Smooth muscle cell (in vitro differentiated cells): ENCODE measurements at regions not wholly inside any gene's neighbourhood (a gene's known extent, or its start where the extent isn't known, plus 50 kb on each side); places are given as distances from the start of the nearest gene placed in this dataset.
"Not testable (repeated sequence)": the region's sequence is repeated elsewhere in the genome, so short reads cannot be mapped to it uniquely, and the experiment has no call there.

Experiments used
- DNase-seq: peaks from one replicate; lab custom pipeline; 2025; ENCODE audit not compliant: unreplicated experiment; lab: John Stamatoyannopoulos, UW
- H2AFZ ChIP-seq: fragments of 200-600 bp; sonication (generic); 2 replicates; pipeline ENCODE4 v1.6.0; 2016; ENCODE audit warnings: antibody characterized with exemption, low read depth, mild to moderate bottlenecking
- H3F3A ChIP-seq: fragments of 200-600 bp; sonication (generic); 2 replicates; pipeline ENCODE4 v1.6.0; 2017; ENCODE audit warnings: antibody characterized with exemption, low read depth
- H3K27ac ChIP-seq: fragments of 200-600 bp; sonication (generic); 2 replicates; pipeline ENCODE4 v1.5.1; 2016; ENCODE audit warnings: low read depth, mild to moderate bottlenecking
- H3K27me3 ChIP-seq: fragments of 200-600 bp; sonication (generic); 2 replicates; pipeline ENCODE4 v1.6.1; 2016; ENCODE audit warnings: low read depth, mild to moderate bottlenecking
- H3K36me3 ChIP-seq: fragments of 200-600 bp; sonication (generic); 2 replicates; pipeline ENCODE4 v1.5.1; 2016; ENCODE audit warnings: low read depth
- H3K4me1 ChIP-seq: fragments of 200-600 bp; sonication (generic); 2 replicates; pipeline ENCODE4 v1.5.1; 2016; ENCODE audit warnings: low read depth
- H3K4me2 ChIP-seq: fragments of 200-600 bp; sonication (generic); 2 replicates; pipeline ENCODE4 v1.6.0; 2016; ENCODE audit warnings: mild to moderate bottlenecking
- H3K4me3 ChIP-seq: fragments of 200-600 bp; sonication (generic); 2 replicates; pipeline ENCODE4 v1.5.1; 2016; ENCODE audit warnings: mild to moderate bottlenecking
- H3K79me2 ChIP-seq: fragments of 200-600 bp; sonication (generic); 2 replicates; pipeline ENCODE4 v1.6.0; 2016; ENCODE audit warnings: low read depth, mild to moderate bottlenecking
- H3K9ac ChIP-seq: fragments of 200-600 bp; sonication (generic); 2 replicates; pipeline ENCODE4 v1.6.0; 2016; ENCODE audit warnings: low read depth
- H3K9me3 ChIP-seq: fragments of 200-600 bp; sonication (generic); replicated peaks from 2 replicates; pipeline ENCODE4 v1.5.1; 2016; ENCODE audit warnings: low read depth
- H4K20me1 ChIP-seq: fragments of 200-600 bp; sonication (generic); 2 replicates; pipeline ENCODE4 v1.6.0; 2016; ENCODE audit warnings: low read depth
- WGBS: methylation state at CpG from one replicate; pipeline ENCODE4 v1.1.7; 2016; ENCODE audit warnings: low lambda C conversion rate; 5-methylcytosine and 5-hydroxymethylcytosine counted together
- TF ChIP-seq, protein P1 (sequence below): fragments of 200-600 bp; sonication (generic); IDR thresholded peaks from 2 replicates; pipeline ENCODE4 v1.5.1; 2017; ENCODE audit warnings: borderline replicate concordance, mild to moderate bottlenecking, antibody characterized with exemption; ENCODE audit not compliant: insufficient read depth, poor library complexity, severe bottlenecking

DNA sequence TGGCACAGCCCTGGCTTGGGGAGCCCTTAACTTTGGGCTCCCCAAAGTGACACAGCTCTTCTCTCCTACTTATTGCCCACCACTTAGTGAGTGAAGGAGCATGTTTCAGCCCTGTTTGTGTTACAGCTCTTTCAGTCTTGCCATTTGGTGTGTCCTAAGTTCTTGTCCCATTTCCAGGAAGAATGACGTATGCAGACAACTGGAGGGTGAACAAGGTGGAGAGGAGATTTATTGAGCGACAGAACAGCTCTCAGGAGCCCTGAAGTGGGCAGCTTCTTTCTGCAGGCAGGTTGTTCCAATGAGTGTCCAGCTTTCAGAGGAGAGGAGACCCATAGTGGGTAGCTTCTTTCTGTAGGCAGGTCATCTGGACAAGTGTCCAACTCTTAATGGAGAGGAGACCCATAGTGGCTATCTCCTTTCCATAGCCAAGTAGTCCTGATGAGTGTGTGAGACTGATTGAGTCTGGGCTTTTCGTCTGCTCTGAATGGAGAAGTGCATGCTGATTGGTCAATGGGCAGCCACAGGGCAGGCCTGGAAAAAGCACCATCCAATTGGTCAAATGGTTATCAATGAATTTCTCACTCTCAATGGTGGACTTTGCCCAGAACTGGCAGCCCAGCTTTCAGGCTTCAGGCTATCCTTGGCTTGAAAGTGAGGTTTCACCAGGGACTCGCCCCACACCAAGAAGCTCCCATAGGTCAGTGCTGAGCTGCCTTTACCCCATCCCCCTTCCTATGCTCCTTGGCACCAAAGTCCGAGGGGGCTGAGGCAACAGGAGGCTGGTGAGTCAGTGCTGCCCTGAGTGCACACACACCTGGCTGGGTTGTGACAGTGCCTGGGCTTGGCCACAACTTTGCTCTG is 688.2 kb downstream of the NYAP2 start:
- H3K4me1 ChIP-seq: no peaks in the 10 kb centered on the region
- 95% methylated on average over 5 of the region's 5 CpGs for WGBS

DNA sequence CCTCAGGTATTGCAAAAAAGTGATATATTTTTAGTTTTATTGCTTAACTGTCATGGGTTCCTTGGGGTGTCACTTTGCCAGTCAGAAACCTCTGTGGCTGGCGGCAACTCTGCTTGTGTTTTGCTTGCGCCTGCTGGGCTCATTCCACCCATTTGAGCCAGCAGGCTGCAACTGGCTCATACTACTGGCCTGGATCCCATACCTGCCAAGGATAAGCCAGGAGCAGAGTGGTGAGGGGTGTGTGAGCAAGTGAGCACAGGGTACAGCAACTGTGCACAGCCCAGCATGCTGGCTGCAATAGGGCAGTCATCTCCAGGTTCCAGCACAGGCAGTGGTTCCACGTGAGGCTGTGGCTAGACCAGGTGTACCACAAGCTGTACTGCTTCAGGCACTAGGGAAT is 687.5 kb downstream of the NYAP2 start:
- H3F3A ChIP-seq: no peaks in the 10 kb centered on the region
- no peak overlapping the region for H3K27ac ChIP-seq
- no peaks in the 10 kb centered on the region for H4K20me1 ChIP-seq
- 96% methylated on average over 3 of the region's 3 CpGs for WGBS
- DNase-seq: no peak
- no peak overlapping the region for H2AFZ ChIP-seq
- no peak overlapping the region for H3K4me2 ChIP-seq
- H3K9ac ChIP-seq: no peak overlapping the region
- TF ChIP-seq, protein P1, sequence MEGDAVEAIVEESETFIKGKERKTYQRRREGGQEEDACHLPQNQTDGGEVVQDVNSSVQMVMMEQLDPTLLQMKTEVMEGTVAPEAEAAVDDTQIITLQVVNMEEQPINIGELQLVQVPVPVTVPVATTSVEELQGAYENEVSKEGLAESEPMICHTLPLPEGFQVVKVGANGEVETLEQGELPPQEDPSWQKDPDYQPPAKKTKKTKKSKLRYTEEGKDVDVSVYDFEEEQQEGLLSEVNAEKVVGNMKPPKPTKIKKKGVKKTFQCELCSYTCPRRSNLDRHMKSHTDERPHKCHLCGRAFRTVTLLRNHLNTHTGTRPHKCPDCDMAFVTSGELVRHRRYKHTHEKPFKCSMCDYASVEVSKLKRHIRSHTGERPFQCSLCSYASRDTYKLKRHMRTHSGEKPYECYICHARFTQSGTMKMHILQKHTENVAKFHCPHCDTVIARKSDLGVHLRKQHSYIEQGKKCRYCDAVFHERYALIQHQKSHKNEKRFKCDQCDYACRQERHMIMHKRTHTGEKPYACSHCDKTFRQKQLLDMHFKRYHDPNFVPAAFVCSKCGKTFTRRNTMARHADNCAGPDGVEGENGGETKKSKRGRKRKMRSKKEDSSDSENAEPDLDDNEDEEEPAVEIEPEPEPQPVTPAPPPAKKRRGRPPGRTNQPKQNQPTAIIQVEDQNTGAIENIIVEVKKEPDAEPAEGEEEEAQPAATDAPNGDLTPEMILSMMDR: no peak
- no peak overlapping the region for H3K4me3 ChIP-seq
- no peaks in the 10 kb centered on the region for H3K79me2 ChIP-seq
- no peaks in the 10 kb centered on the region for H3K36me3 ChIP-seq
- H3K27me3 ChIP-seq: no peaks in the 10 kb centered on the region
- no peaks in the 10 kb centered on the region for H3K9me3 ChIP-seq
- H3K4me1 ChIP-seq: no peaks in the 10 kb centered on the region

More for the DNA sequence above, 688.2 kb downstream of the NYAP2 start:
- Histone ChIP-seq H3K27me3 (no peaks in the 10 kb centered on the region), H3K79me2 (no peaks in the 10 kb centered on the region), H3K9me3 (no peaks in the 10 kb centered on the region), H3F3A (no peaks in the 10 kb centered on the region), H2AFZ (no peak overlapping the region), H3K4me2 (no peak overlapping the region), H3K27ac (no peak overlapping the region), H3K36me3 (no peaks in the 10 kb centered on the region), H4K20me1 (no peaks in the 10 kb centered on the region), H3K9ac (no peak overlapping the region), H3K4me3 (no peak overlapping the region)
- DNase-seq: no peak
- TF ChIP-seq, protein P1: no peak

DNA sequence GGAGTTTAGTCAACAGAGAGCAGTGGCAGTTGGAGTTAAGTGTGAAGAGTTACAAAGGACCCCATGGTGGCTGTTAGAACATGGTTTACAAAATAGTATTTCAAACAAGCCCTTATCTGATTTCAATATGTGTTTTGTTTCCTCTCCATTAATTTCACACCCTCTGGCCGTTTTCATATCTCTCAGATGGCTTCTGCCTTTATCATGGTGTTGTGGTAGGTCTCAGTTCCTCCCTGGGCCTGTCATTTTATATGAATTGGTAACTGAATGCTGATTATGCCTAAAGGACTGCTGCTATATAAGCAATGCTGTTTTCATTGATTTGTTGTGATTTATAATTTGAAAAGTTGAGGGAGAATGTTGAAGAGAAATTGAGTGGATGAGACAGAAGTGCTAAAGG is 686.7 kb downstream of the NYAP2 start:
- TF ChIP-seq, protein P1: no peak
- no peaks in the 10 kb centered on the region for H3K27me3 ChIP-seq
- no peaks in the 10 kb centered on the region for H3K9me3 ChIP-seq
- 64% methylated on average over 1 of the region's 1 CpG for WGBS
- H3K9ac ChIP-seq: no peak overlapping the region
- H3K36me3 ChIP-seq: no peaks in the 10 kb centered on the region
- H3K27ac ChIP-seq: no peak overlapping the region
- H3K79me2 ChIP-seq: no peaks in the 10 kb centered on the region
- H4K20me1 ChIP-seq: no peaks in the 10 kb centered on the region
- DNase-seq: no peak
- no peaks in the 10 kb centered on the region for H3F3A ChIP-seq
- H3K4me3 ChIP-seq: no peak overlapping the region
- no peak overlapping the region for H2AFZ ChIP-seq
- H3K4me1 ChIP-seq: no peaks in the 10 kb centered on the region
- H3K4me2 ChIP-seq: no peak overlapping the region

DNA sequence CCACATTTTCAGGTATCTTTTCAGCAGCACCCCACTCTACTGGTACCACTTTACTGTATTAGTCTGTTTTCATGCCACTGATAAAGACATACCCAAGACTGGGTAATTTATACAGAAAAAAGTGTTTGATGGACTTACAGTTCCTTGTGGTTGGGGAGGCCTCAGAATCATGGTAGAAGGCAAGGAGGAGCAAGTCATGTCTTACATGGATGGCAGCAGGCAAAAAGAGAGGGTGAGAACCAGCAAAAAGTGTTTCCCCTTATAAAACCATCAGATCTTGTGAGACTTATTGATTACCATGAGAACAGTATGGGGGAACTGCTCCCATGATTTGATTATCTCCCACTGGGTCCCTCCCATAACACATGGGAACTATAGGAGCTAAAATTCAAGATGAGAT is 685.9 kb downstream of the NYAP2 start:
- not testable (repeated sequence) for H3K36me3 ChIP-seq, H3K4me2 ChIP-seq, H3K27me3 ChIP-seq, H3K79me2 ChIP-seq, H3K4me1 ChIP-seq, H3F3A ChIP-seq, H3K9me3 ChIP-seq, H3K27ac ChIP-seq, H3K9ac ChIP-seq, DNase-seq, H4K20me1 ChIP-seq, H3K4me3 ChIP-seq, H2AFZ ChIP-seq
